ENCODE measurements at regions not wholly inside any gene's neighbourhood (a gene's known extent, or its start where the extent isn't known, plus 50 kb on each side); places are given as distances from the start of the nearest gene placed in this dataset.

- Histone ChIP-seq H3K36me3 (ENCODE audit: control insufficient read depth in 1 of 2, insufficient read depth in 2 of 2, low read length in 2 of 2) (no peaks in the 10 kb centered on the region), H3K9me3 (ENCODE audit: control insufficient read depth in 1 of 2, insufficient read depth in 1 of 2, low read depth in 1 of 2, low read length in 2 of 2) (peaks cover 12 to 15% of the 10 kb centered on the region in 2 experiments; a peak in 2 of 4 replicates), H4K20me1 (ENCODE audit: insufficient read depth) (no peaks in the 10 kb centered on the region), H3K27ac (ENCODE audit: low read depth, low read length) (no peak overlapping the region), H3K27me3 (ENCODE audit: insufficient read depth, low read length) (no peaks in the 10 kb centered on the region), H3K9ac (ENCODE audit: low read length) (no peak overlapping the region), H3K4me1 (ENCODE audit: control insufficient read depth in 1 of 2, insufficient read depth in 2 of 2, low read length in 2 of 2) (no peaks in the 10 kb centered on the region), H2AFZ (ENCODE audit: low read depth, low read length, poor library complexity, severe bottlenecking) (no peak overlapping the region), H3K9me2 (ENCODE audit: insufficient read depth) (no peaks in the 10 kb centered on the region), H3K79me2 (ENCODE audit: insufficient read depth, low read length) (no peaks in the 10 kb centered on the region), H3K4me3 (replicated peaks in 1 of 2; ENCODE audit: low read depth in 1 of 2, low read length in 2 of 2) (no peak overlapping the region), H3K4me2 (ENCODE audit: low read length) (no peak overlapping the region)
- ATAC-seq (no peak), DNase-seq (ENCODE audit: low read depth, low spot score) (no peak)
- ChIA-PET RAD21 (ENCODE audit: low non-redundant PET in 1 of 2, low total read pairs in 2 of 2, uncharacterized antibody in 2 of 2, unreplicated experiment in 2 of 2) (no interaction called here), CTCF (no interaction called here), POLR2A (no interaction called here)
- TF ChIP-seq SIN3A (IDR thresholded peaks at IDR 0.05; ENCODE audit: low read depth): no peak
- no peak for TF ChIP-seq MAX (IDR thresholded peaks at IDR 0.05)
- TF ChIP-seq FOSL1 (IDR thresholded peaks at IDR 0.05; ENCODE audit: low read depth): no peak
- no peak for TF ChIP-seq SP1 (IDR thresholded peaks at IDR 0.05; ENCODE audit: low read depth)
- TF ChIP-seq ZNF274 (IDR thresholded peaks at IDR 0.05; ENCODE audit: low read depth, low read length): no peak
- TF ChIP-seq CTCF (IDR thresholded peaks at IDR 0.05 in 2 of 3, conservative IDR thresholded peaks at IDR 0.05 in 1 of 3; ENCODE audit: borderline replicate concordance in 1 of 3, insufficient read depth in 1 of 3, low read depth in 2 of 3, low read length in 2 of 3): no peak
- TF ChIP-seq EZH2phosphoT487 (IDR thresholded peaks at IDR 0.05; ENCODE audit: borderline replicate concordance): no peak
- no peak for TF ChIP-seq ATF3 (IDR thresholded peaks at IDR 0.05)
- TF ChIP-seq ZFX (IDR thresholded peaks at IDR 0.05): no peak
- no peak for TF ChIP-seq SRF (IDR thresholded peaks at IDR 0.05; ENCODE audit: low read depth)
- TF ChIP-seq EZH2 (IDR thresholded peaks at IDR 0.05): no peak
- no peak for TF ChIP-seq EGR1 (IDR thresholded peaks at IDR 0.05; ENCODE audit: low read depth)
- no peak for TF ChIP-seq POLR2A (IDR thresholded peaks at IDR 0.05; ENCODE audit: borderline replicate concordance, extremely low read depth, insufficient read depth, insufficient read length)
- TF ChIP-seq RAD21 (IDR thresholded peaks at IDR 0.05; ENCODE audit: low read depth): no peak
- intact Hi-C loops (cut with micrococcal nuclease): no loop called here
- no TSS peak for BruUV-seq (replicated peaks)
These were observed 232.8 kb upstream of the SALL1 start for GRCh38 chr16:51383909-51384308.
